Esophagus squamous epithelium (tissue), 5 donors: ENCODE measurements at regions not wholly inside any gene's neighbourhood (a gene's known extent, or its start where the extent isn't known, plus 50 kb on each side); places are given as distances from the start of the nearest gene placed in this dataset.
"Not testable (repeated sequence)": the region's sequence is repeated elsewhere in the genome, so short reads cannot be mapped to it uniquely, and the experiment has no call there.

Experiments used
- DNase-seq: peaks from one replicate; lab custom pipeline; 2025; lab: John Stamatoyannopoulos, UW
- H3K27ac ChIP-seq, 4 donors: fragments of 200-600 bp; sonication (generic); one replicate each; pipeline ENCODE4 v1.5.1; 2016 to 2019; ENCODE audit warnings: mild to moderate bottlenecking in 1 of 4
- H3K27me3 ChIP-seq, 4 donors: fragments of 200-600 bp; sonication (generic); 1 replicate in 3 of 4; 2 replicates in 1 of 4; pipeline versions ENCODE4 v1.5.1 to v1.6.0; 2017 to 2021; ENCODE audit warnings: antibody characterized with exemption in 1 of 4
- H3K36me3 ChIP-seq, 3 donors: fragments of 200-600 bp; sonication (generic); one replicate each; pipeline ENCODE4 v1.5.1; 2016 to 2019
- H3K4me1 ChIP-seq, 3 donors: fragments of 200-600 bp; sonication (generic); one replicate each; pipeline ENCODE4 v1.5.1; 2017 to 2019
- H3K4me3 ChIP-seq, 4 donors: fragments of 200-600 bp; sonication (generic); 1 replicate in 3 of 4; 2 replicates in 1 of 4; pipeline ENCODE4 v1.5.1; 2016 to 2019; ENCODE audit warnings: mild to moderate bottlenecking in 2 of 4, moderate library complexity in 1 of 4
- H3K9me3 ChIP-seq, 3 donors: fragments of 200-600 bp; sonication (generic); one replicate each; pipeline ENCODE4 v1.5.1; 2016 to 2019
- POLR2A ChIP-seq, 4 donors: fragments of 450-650 bp; IDR thresholded peaks; one replicate each; pipeline ENCODE4 v1.6.1; 2017; ENCODE audit warnings: antibody characterized with exemption in 4 of 4, mild to moderate bottlenecking in 4 of 4, moderate library complexity in 3 of 4
- WGBS, 2 donors: methylation state at CpG; one replicate each; pipeline ENCODE4 v1.1.5; 2018; 5-methylcytosine and 5-hydroxymethylcytosine counted together
- intact Hi-C: fragments of 100-400 bp; cut with DNase I; formaldehyde crosslinking; loops from one replicate; pipeline ENCODE4 v1.15.0; 2022
- TF ChIP-seq, protein P1 (sequence below), 6 experiments: fragments of 450-650 bp in 4 of 6; fragments of 200-600 bp in 2 of 6; sonication (generic) in 2 of 6; IDR thresholded peaks; one replicate each; pipeline ENCODE4 v1.5.1; 2016 to 2019; ENCODE audit warnings: antibody characterized with exemption in 6 of 6, mild to moderate bottlenecking in 4 of 6, moderate library complexity in 4 of 6
- donor health status: DM: yes; HTN: yes; CAD: no.

DNA sequence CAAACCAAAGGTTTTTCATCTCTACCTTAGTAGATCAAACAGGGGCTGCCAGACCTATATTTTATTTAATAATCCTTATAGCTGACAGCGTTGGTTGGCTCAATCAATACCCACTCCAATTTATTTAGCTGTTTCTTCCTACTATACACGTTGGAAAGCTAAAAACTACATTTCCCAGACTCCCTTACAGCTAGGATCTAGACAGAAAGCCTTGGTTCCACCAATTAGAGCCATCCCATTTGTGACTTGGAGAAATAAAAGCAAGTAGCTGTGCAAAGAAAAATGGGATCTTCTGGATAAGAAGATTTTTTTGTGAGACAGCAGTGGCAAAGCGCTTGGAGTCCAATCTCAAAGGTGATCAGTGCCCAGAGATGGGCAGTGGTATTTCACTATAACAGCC lies 331.3 kb upstream of the MEIS1 start:
- intact Hi-C loops, result no loop called here
- 65 to 79% methylated on average over 3 of the region's 3 CpGs for WGBS, 2 donors
- no peak overlapping the region for H3K27ac ChIP-seq
- TF ChIP-seq, protein P1, sequence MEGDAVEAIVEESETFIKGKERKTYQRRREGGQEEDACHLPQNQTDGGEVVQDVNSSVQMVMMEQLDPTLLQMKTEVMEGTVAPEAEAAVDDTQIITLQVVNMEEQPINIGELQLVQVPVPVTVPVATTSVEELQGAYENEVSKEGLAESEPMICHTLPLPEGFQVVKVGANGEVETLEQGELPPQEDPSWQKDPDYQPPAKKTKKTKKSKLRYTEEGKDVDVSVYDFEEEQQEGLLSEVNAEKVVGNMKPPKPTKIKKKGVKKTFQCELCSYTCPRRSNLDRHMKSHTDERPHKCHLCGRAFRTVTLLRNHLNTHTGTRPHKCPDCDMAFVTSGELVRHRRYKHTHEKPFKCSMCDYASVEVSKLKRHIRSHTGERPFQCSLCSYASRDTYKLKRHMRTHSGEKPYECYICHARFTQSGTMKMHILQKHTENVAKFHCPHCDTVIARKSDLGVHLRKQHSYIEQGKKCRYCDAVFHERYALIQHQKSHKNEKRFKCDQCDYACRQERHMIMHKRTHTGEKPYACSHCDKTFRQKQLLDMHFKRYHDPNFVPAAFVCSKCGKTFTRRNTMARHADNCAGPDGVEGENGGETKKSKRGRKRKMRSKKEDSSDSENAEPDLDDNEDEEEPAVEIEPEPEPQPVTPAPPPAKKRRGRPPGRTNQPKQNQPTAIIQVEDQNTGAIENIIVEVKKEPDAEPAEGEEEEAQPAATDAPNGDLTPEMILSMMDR (IDR thresholded peaks at IDR 0.05), result no peak
- TF ChIP-seq POLR2A (IDR thresholded peaks at IDR 0.05), result no peak
- H3K4me3 ChIP-seq, result no peak overlapping the region
- no peaks in the 10 kb centered on the region for H3K4me1 ChIP-seq
- H3K9me3 ChIP-seq, result no peaks in the 10 kb centered on the region
- no peak for DNase-seq
- H3K36me3 ChIP-seq, result no peaks in the 10 kb centered on the region
- no peaks in the 10 kb centered on the region for H3K27me3 ChIP-seq

- Histone ChIP-seq H3K36me3 (no peaks in the 10 kb centered on the region), H3K4me1 (no peaks in the 10 kb centered on the region), H3K27ac (no peak overlapping the region), H3K4me3 (no peak overlapping the region), H3K9me3 (no peaks in the 10 kb centered on the region), H3K27me3 (no peaks in the 10 kb centered on the region)
- WGBS, 2 donors, result 67 to 78% methylated on average over 1 of the region's 1 CpG
- TF ChIP-seq, protein P1 (IDR thresholded peaks at IDR 0.05), result no peak
- TF ChIP-seq POLR2A (IDR thresholded peaks at IDR 0.05), result no peak
- intact Hi-C loops, result no loop called here
- DNase-seq, result no peak
These were observed 333.7 kb upstream of the MEIS1 start for GRCh38 chr2:66101206-66101605.

GRCh38 chr2:66095820-66096345 lies 339.0 kb upstream of the MEIS1 start:
- H3K4me1 ChIP-seq, result no peaks in the 10 kb centered on the region
- WGBS, 2 donors, result 45 to 60% methylated on average over 3 to 6 of the region's 6 CpGs
- no peak overlapping the region for H3K4me3 ChIP-seq
- no peaks in the 10 kb centered on the region for H3K36me3 ChIP-seq
- no peaks in the 10 kb centered on the region for H3K9me3 ChIP-seq
- TF ChIP-seq, protein P1 (IDR thresholded peaks at IDR 0.05), result peak in 1 of 6 experiments; percentile 8
- no peak for TF ChIP-seq POLR2A (IDR thresholded peaks at IDR 0.05)
- intact Hi-C loops, result no loop called here
- DNase-seq, result no peak
- peak overlapping the region in 1 of 4 donors; percentile 33 for H3K27ac ChIP-seq
- no peaks in the 10 kb centered on the region for H3K27me3 ChIP-seq

- H3K4me3 ChIP-seq, DNase-seq, H3K27me3 ChIP-seq, H3K36me3 ChIP-seq, intact Hi-C loops, H3K9me3 ChIP-seq, H3K27ac ChIP-seq, H3K4me1 ChIP-seq: not testable (repeated sequence)
- WGBS, 2 donors, result 73 to 93% methylated on average over 2 of the region's 2 CpGs
These were observed 340.2 kb upstream of the MEIS1 start for GRCh38 chr2:66094689-66095088.

- H3K27ac ChIP-seq, result no peak overlapping the region
- no peaks in the 10 kb centered on the region for H3K9me3 ChIP-seq
- intact Hi-C loops, result no loop called here
- DNase-seq, result no peak
- no peaks in the 10 kb centered on the region for H3K27me3 ChIP-seq
- H3K4me3 ChIP-seq, result no peak overlapping the region
- no peaks in the 10 kb centered on the region for H3K4me1 ChIP-seq
- TF ChIP-seq, protein P1 (IDR thresholded peaks at IDR 0.05), result no peak
- no peak for TF ChIP-seq POLR2A (IDR thresholded peaks at IDR 0.05)
- 56 to 100% methylated on average over 1 of the region's 1 CpG for WGBS, 2 donors
- no peaks in the 10 kb centered on the region for H3K36me3 ChIP-seq
These were observed 341.6 kb upstream of the MEIS1 start for GRCh38 chr2:66093371-66093770.
